B cell (primary cell): ENCODE measurements at regions not wholly inside any gene's neighbourhood (a gene's known extent, or its start where the extent isn't known, plus 50 kb on each side); places are given as distances from the start of the nearest gene placed in this dataset.

ENCODE experiments used
- ATAC-seq: fragments of 200-7000 bp; cut with Tn5 transposase; one replicate; pipeline ENCODE4 v1.10.0; 2021; ENCODE audit warnings: low read depth, mild to moderate bottlenecking, moderate number of reproducible peaks, moderate library complexity
- CTCF ChIA-PET: fragments of 350-600 bp; sonication (Branson Sonifier 250); formaldehyde crosslinking; loops from one replicate; lab custom pipeline; 2021; ENCODE audit warnings: antibody characterized with exemption, inconsistent platforms; lab: Charles Lee
- POLR2A ChIA-PET: fragments of 350-600 bp; sonication (Branson Sonifier 250); formaldehyde crosslinking; loops from one replicate; lab custom pipeline; 2021; ENCODE audit warnings: antibody characterized with exemption; lab: Charles Lee
- DNase-seq: peaks from one replicate; pipeline ENCODE4 v3.0.0; 2013
- H2AFZ ChIP-seq: 2 replicates; pipeline ENCODE4 v1.6.1; 2012; ENCODE audit warnings: mild to moderate bottlenecking, low read depth, low read length; ENCODE audit not compliant: insufficient read depth, poor library complexity, severe bottlenecking
- H3K27ac ChIP-seq, 2 donors: 1 replicate in 1 of 2; 2 replicates in 1 of 2; pipeline ENCODE4 v1.5.1; 2012 to 2013; ENCODE audit warnings: low read length in 2 of 2, mild to moderate bottlenecking in 2 of 2, moderate library complexity in 1 of 2
- H3K27me3 ChIP-seq, 4 experiments: fragments of 200-600 bp in 1 of 4; sonication (generic) in 1 of 4; replicated peaks in 1 of 4; 1 replicate in 2 of 4; 2 replicates in 2 of 4; pipeline versions ENCODE4 v1.6.1 to v1.7.0; 2013 to 2016; ENCODE audit warnings: low read length in 3 of 4, mild to moderate bottlenecking in 2 of 4, mixed read lengths in 1 of 4, moderate library complexity in 1 of 4; ENCODE audit not compliant: insufficient read depth in 4 of 4, control insufficient read depth in 3 of 4; ENCODE audit errors: control extremely low read depth in 1 of 4
- H3K36me3 ChIP-seq, 2 experiments: replicated peaks in 1 of 2; 1 replicate in 1 of 2; 2 replicates in 1 of 2; pipeline versions ENCODE4 v1.6.1 to v1.7.1; 2013; ENCODE audit warnings: low read length in 1 of 2; ENCODE audit not compliant: insufficient read depth in 2 of 2, control insufficient read depth in 1 of 2; ENCODE audit errors: control extremely low read depth in 1 of 2, extremely low read depth in 1 of 2
- H3K4me1 ChIP-seq, 2 donors: fragments of 200-600 bp in 1 of 2; sonication (generic) in 1 of 2; 1 replicate in 1 of 2; 2 replicates in 1 of 2; pipeline versions ENCODE4 v1.5.1 to v1.6.1; 2013 to 2017; ENCODE audit warnings: low read length in 2 of 2; ENCODE audit not compliant: control insufficient read depth in 2 of 2, insufficient read depth in 2 of 2
- H3K4me2 ChIP-seq: replicated peaks from 2 replicates; pipeline ENCODE3; 2012; ENCODE audit warnings: mild to moderate bottlenecking, low read depth, low read length; ENCODE audit not compliant: poor library complexity, severe bottlenecking
- H3K4me3 ChIP-seq, 5 experiments: fragments of 200-600 bp in 1 of 5; sonication (generic) in 1 of 5; 1 replicate in 3 of 5; 2 replicates in 2 of 5; pipeline versions ENCODE4 v1.5.1 to v1.7.0; 2011 to 2016; ENCODE audit warnings: low read length in 4 of 5, mild to moderate bottlenecking in 4 of 5, low read depth in 2 of 5, control low read depth in 1 of 5, moderate library complexity in 1 of 5; ENCODE audit not compliant: insufficient read depth in 1 of 5; ENCODE audit errors: control extremely low read depth in 1 of 5, extremely low read depth in 1 of 5
- H3K79me2 ChIP-seq: fragments of 200-600 bp; sonication (generic); one replicate; pipeline ENCODE4 v1.6.0; 2016; ENCODE audit warnings: low read length; ENCODE audit not compliant: control insufficient read depth, insufficient read depth
- H3K9ac ChIP-seq: fragments of 200-600 bp; sonication (generic); 2 replicates; pipeline ENCODE4 v1.6.1; 2017; ENCODE audit warnings: mild to moderate bottlenecking, low read length, moderate library complexity
- H3K9me3 ChIP-seq, 3 donors: one replicate each; pipeline versions ENCODE4 v1.6.1 to v1.7.1; 2013; ENCODE audit warnings: low read length in 2 of 3; ENCODE audit not compliant: control insufficient read depth in 2 of 3, insufficient read depth in 1 of 3; ENCODE audit errors: control extremely low read depth in 1 of 3
- H4K20me1 ChIP-seq: 2 replicates; pipeline ENCODE4 v1.6.0; 2012; ENCODE audit warnings: mild to moderate bottlenecking, low read length; ENCODE audit not compliant: insufficient read depth, control insufficient read depth, poor library complexity, severe bottlenecking
- H3K27ac Mint-ChIP-seq: one replicate; pipeline ENCODE4 v1.8.0; 2021; ENCODE audit warnings: mixed read lengths
- H3K27me3 Mint-ChIP-seq: one replicate; pipeline ENCODE4 v1.8.0; 2021; ENCODE audit warnings: mixed read lengths
- H3K4me1 Mint-ChIP-seq: one replicate; pipeline ENCODE4 v1.8.0; 2021; ENCODE audit warnings: mixed read lengths
- H3K4me3 Mint-ChIP-seq: one replicate; pipeline ENCODE4 v1.8.0; 2021; ENCODE audit warnings: mixed read lengths
- H3K9me3 Mint-ChIP-seq: one replicate; pipeline ENCODE4 v1.8.0; 2022; ENCODE audit warnings: mixed read lengths; ENCODE audit not compliant: insufficient read depth
- EZH2 ChIP-seq: IDR thresholded peaks from 2 replicates; pipeline ENCODE4 v1.6.1; 2012; ENCODE audit warnings: borderline replicate concordance, low read depth, mild to moderate bottlenecking, moderate library complexity, low read length; ENCODE audit not compliant: insufficient read depth, poor library complexity, severe bottlenecking
- WGBS: methylation state at CpG from one replicate; pipeline ENCODE4 v1.1.5; 2013; ENCODE audit warnings: missing lambda C conversion rate; ENCODE audit not compliant: insufficient coverage; 5-methylcytosine and 5-hydroxymethylcytosine counted together
- intact Hi-C: fragments of 100-400 bp; cut with micrococcal nuclease; formaldehyde crosslinking; loops from one replicate; pipeline ENCODE4 v1.10.0; 2022
- TF ChIP-seq, protein P1 (sequence below): fragments of 200-600 bp; IDR thresholded peaks from one replicate; pipeline ENCODE4 v1.8.0; 2022; ENCODE audit warnings: antibody characterized with exemption, mild to moderate bottlenecking

DNA sequence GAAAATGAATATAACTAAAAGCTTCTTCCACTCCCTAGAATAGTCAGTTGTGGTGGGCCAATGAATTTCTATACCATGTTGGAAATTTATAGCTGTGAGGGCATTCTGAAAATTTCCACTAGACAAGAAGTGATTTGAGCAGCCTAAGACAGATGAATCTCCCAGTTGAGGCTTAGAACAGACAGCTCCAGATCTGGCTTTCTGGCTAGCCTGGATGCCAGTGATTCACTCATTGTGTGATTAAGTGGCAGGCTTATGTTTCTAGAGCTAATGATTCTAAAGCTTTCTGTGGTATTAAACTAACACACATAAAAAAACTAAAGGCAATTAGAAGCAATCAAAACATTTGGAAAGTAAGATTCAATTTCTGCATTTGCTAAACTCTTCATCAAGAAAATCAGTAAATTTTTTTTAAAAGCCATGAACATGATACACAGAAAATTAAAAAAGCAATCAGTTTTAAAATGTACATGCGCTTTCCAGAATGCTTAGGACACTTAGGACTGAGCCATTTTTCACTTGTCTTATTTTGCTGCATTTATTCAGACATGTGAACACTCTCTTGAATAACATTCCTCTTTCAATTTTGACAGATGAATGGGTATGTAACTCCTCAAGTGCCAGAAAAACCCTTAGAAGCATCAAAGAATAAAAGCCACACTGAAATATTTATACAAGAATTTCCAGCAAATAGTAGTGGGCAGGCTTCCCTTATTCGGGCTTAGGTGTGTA lies 100.5 kb upstream of the GNAQ start:
- Histone ChIP-seq H3K27ac (no peak overlapping the region), H3K9me3 (no peaks in the 10 kb centered on the region), H2AFZ (peak overlapping the region; percentile 53), H3K4me3 (peak overlapping the region in 2 of 5 experiments; percentile 10 to 21), H3K4me2 (peak overlapping the region; percentile 42), H3K27me3 (peaks cover 0 to 11% (median 8%) of the 10 kb centered on the region in 4 experiments), H3K9ac (no peak overlapping the region), H3K4me1 (peaks cover 0 to 5% of the 10 kb centered on the region in 2 donors), H4K20me1 (no peaks in the 10 kb centered on the region), H3K36me3 (no peaks in the 10 kb centered on the region), H3K79me2 (no peaks in the 10 kb centered on the region)
- ATAC-seq (no peak), DNase-seq (no peak)
- intact Hi-C loops, result no loop called here
- POLR2A ChIA-PET, result no interaction called here
- CTCF ChIA-PET, result interaction anchor here (0.9 kb wide), 1 partner anchor 18 kb away, joined by 3 read pairs; no protein-coding TSS in a partner anchor
- Mint-ChIP-seq H3K4me3 (peak overlapping the region; percentile 66), H3K4me1 (peaks cover 7% of the 10 kb centered on the region), H3K27me3 (peaks cover 23% of the 10 kb centered on the region), H3K9me3 (no peaks in the 10 kb centered on the region), H3K27ac (no peak overlapping the region)
- no peak for TF ChIP-seq EZH2
- TF ChIP-seq, protein P1, sequence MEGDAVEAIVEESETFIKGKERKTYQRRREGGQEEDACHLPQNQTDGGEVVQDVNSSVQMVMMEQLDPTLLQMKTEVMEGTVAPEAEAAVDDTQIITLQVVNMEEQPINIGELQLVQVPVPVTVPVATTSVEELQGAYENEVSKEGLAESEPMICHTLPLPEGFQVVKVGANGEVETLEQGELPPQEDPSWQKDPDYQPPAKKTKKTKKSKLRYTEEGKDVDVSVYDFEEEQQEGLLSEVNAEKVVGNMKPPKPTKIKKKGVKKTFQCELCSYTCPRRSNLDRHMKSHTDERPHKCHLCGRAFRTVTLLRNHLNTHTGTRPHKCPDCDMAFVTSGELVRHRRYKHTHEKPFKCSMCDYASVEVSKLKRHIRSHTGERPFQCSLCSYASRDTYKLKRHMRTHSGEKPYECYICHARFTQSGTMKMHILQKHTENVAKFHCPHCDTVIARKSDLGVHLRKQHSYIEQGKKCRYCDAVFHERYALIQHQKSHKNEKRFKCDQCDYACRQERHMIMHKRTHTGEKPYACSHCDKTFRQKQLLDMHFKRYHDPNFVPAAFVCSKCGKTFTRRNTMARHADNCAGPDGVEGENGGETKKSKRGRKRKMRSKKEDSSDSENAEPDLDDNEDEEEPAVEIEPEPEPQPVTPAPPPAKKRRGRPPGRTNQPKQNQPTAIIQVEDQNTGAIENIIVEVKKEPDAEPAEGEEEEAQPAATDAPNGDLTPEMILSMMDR, result no peak
- WGBS, result no CpG with 5 or more reads among the region's 2 CpGs

GRCh38 chr9:78130853-78131252 lies 99.2 kb upstream of the GNAQ start:
- ChIA-PET POLR2A (no interaction called here), CTCF (no interaction called here)
- Histone ChIP-seq H3K79me2 (no peaks in the 10 kb centered on the region), H3K9me3 (no peaks in the 10 kb centered on the region), H3K27ac (no peak overlapping the region), H4K20me1 (no peaks in the 10 kb centered on the region), H3K36me3 (no peaks in the 10 kb centered on the region), H3K9ac (no peak overlapping the region), H3K4me3 (no peak overlapping the region), H3K4me1 (peaks cover 0 to 5% of the 10 kb centered on the region in 2 donors), H2AFZ (no peak overlapping the region), H3K27me3 (peaks cover 0 to 20% (median 13%) of the 10 kb centered on the region in 4 experiments), H3K4me2 (no peak overlapping the region)
- DNase-seq (no peak), ATAC-seq (no peak)
- no peak overlapping the region for H3K4me3 Mint-ChIP-seq
- TF ChIP-seq EZH2, result no peak
- TF ChIP-seq, protein P1, result no peak
- peaks cover 29% of the 10 kb centered on the region for H3K27me3 Mint-ChIP-seq
- no peaks in the 10 kb centered on the region for H3K9me3 Mint-ChIP-seq
- peaks cover 7% of the 10 kb centered on the region for H3K4me1 Mint-ChIP-seq
- H3K27ac Mint-ChIP-seq, result no peak overlapping the region
- intact Hi-C loops, result no loop called here
